H1 (cell line): ENCODE measurements at regions not wholly inside any gene's neighbourhood (a gene's known extent, or its start where the extent isn't known, plus 50 kb on each side); places are given as distances from the start of the nearest gene placed in this dataset.

Source experiments
- CTCF ChIA-PET: fragments of 300-600 bp; sonication (Branson Sonifier 250); formaldehyde crosslinking; loops from one replicate; lab custom pipeline; 2021; ENCODE audit not compliant: partially characterized antibody; lab: Charles Lee
- POLR2A ChIA-PET: fragments of 300-600 bp; sonication (Branson Sonifier 250); formaldehyde crosslinking; loops from one replicate; lab custom pipeline; 2021; ENCODE audit warnings: inconsistent platforms; ENCODE audit not compliant: partially characterized antibody; lab: Charles Lee
- DNase-seq, 2 experiments: peaks; one replicate each; pipeline versions ENCODE4 v3.0.0 to v3.0.0-alpha.2; 2010 to 2022; ENCODE audit warnings: low spot score in 2 of 2, low read depth in 1 of 2, mixed read lengths in 1 of 2
- FAIRE-seq: peaks from 2 replicates; lab custom pipeline; 2011; peaks lifted over from hg19 to GRCh38; lab: Jason Lieb, UNC
- H2AFZ ChIP-seq: 2 replicates; pipeline ENCODE4 v1.8.1; 2012; ENCODE audit warnings: low read length, inconsistent platforms
- H2AK5ac ChIP-seq: 2 replicates; pipeline ENCODE4 v1.6.1; 2013; ENCODE audit warnings: low read depth, low read length
- H2BK120ac ChIP-seq: replicated peaks from 2 replicates; pipeline ENCODE3; 2013; ENCODE audit warnings: low read depth, low read length, inconsistent platforms
- H2BK12ac ChIP-seq: 2 replicates; pipeline ENCODE4 v1.6.1; 2013; ENCODE audit warnings: low read depth, low read length
- H2BK15ac ChIP-seq: 2 replicates; pipeline ENCODE4 v1.6.1; 2013; ENCODE audit warnings: low read length
- H2BK20ac ChIP-seq: 2 replicates; pipeline ENCODE4 v1.6.1; 2013; ENCODE audit warnings: low read length
- H2BK5ac ChIP-seq: 2 replicates; pipeline ENCODE4 v1.6.1; 2013; ENCODE audit warnings: low read depth, low read length
- H3K14ac ChIP-seq: 2 replicates; pipeline ENCODE4 v1.6.1; 2013; ENCODE audit warnings: inconsistent platforms; ENCODE audit not compliant: insufficient read length
- H3K18ac ChIP-seq: 2 replicates; pipeline ENCODE4 v1.6.1; 2013; ENCODE audit warnings: low read length; ENCODE audit errors: extremely low read depth
- H3K23ac ChIP-seq: 2 replicates; pipeline ENCODE4 v1.6.1; 2013; ENCODE audit warnings: inconsistent platforms; ENCODE audit not compliant: insufficient read length
- H3K23me2 ChIP-seq: 2 replicates; pipeline ENCODE4 v1.6.1; 2013; ENCODE audit warnings: low read depth, low read length
- H3K27ac ChIP-seq: 2 replicates; pipeline ENCODE4 v1.6.1; 2011; ENCODE audit warnings: low read depth, low read length, inconsistent platforms
- H3K27me3 ChIP-seq, 4 experiments: replicated peaks in 1 of 4; 1 replicate in 1 of 4; 2 replicates in 3 of 4; pipeline versions ENCODE4 v1.6.1 to v1.8.1; 2011 to 2013; ENCODE audit warnings: low read length in 3 of 4, mild to moderate bottlenecking in 3 of 4, inconsistent platforms in 2 of 4, mixed read lengths in 2 of 4, moderate library complexity in 1 of 4; ENCODE audit not compliant: control insufficient read depth in 3 of 4, insufficient read depth in 3 of 4; ENCODE audit errors: extremely low read depth in 1 of 4
- H3K36me3 ChIP-seq, 4 experiments: 2 replicates each; pipeline versions ENCODE4 v1.6.1 to v1.8.1; 2011 to 2013; ENCODE audit warnings: mild to moderate bottlenecking in 4 of 4, low read length in 3 of 4, moderate library complexity in 2 of 4, control low read depth in 1 of 4, inconsistent platforms in 1 of 4; ENCODE audit not compliant: insufficient read depth in 4 of 4, control insufficient read depth in 2 of 4
- H3K4ac ChIP-seq: replicated peaks from 2 replicates; pipeline ENCODE3; 2013; ENCODE audit warnings: low read length, low read depth, mixed read lengths, inconsistent platforms; ENCODE audit not compliant: insufficient read length
- H3K4me1 ChIP-seq, 4 experiments: replicated peaks in 1 of 4; 1 replicate in 1 of 4; 2 replicates in 3 of 4; pipeline versions ENCODE4 v1.6.1 to v1.8.1; 2011 to 2013; ENCODE audit warnings: low read length in 3 of 4, inconsistent platforms in 2 of 4, mixed read lengths in 1 of 4; ENCODE audit not compliant: insufficient read depth in 4 of 4, control insufficient read depth in 3 of 4
- H3K4me2 ChIP-seq, 2 experiments: 2 replicates each; pipeline versions ENCODE4 v1.6.1 to v1.8.1; 2011 to 2013; ENCODE audit warnings: low read depth in 2 of 2, low read length in 2 of 2, control low read depth in 1 of 2, inconsistent platforms in 1 of 2, mild to moderate bottlenecking in 1 of 2; ENCODE audit not compliant: insufficient read depth in 1 of 2
- H3K4me3 ChIP-seq, 4 experiments: fragments of 200-600, 300-600 bp in 1 of 4; sonication (generic), shearing (Covaris generic), sonication (Bioruptor Twin) in 1 of 4; 2 replicates each; pipeline versions ENCODE4 v1.5.1 to v1.8.1; 2011 to 2016; ENCODE audit warnings: low read length in 4 of 4, low read depth in 3 of 4, control low read depth in 2 of 4, inconsistent platforms in 2 of 4, mild to moderate bottlenecking in 2 of 4, mixed read lengths in 1 of 4, moderate library complexity in 1 of 4; ENCODE audit not compliant: insufficient read depth in 2 of 4; ENCODE audit errors: extremely low read depth in 1 of 4
- H3K56ac ChIP-seq: replicated peaks from 2 replicates; pipeline ENCODE3; 2013; ENCODE audit warnings: low read depth, mild to moderate bottlenecking, mixed read lengths, low read length, inconsistent platforms; ENCODE audit not compliant: insufficient read length
- H3K79me1 ChIP-seq: 2 replicates; pipeline ENCODE4 v1.6.1; 2013; ENCODE audit warnings: low read depth, low read length, control low read depth
- H3K79me2 ChIP-seq, 2 experiments: 2 replicates each; pipeline versions ENCODE4 v1.6.1 to v1.8.1; 2012 to 2013; ENCODE audit warnings: low read length in 2 of 2, mild to moderate bottlenecking in 2 of 2, inconsistent platforms in 1 of 2; ENCODE audit not compliant: insufficient read depth in 2 of 2, control insufficient read depth in 1 of 2
- H3K9ac ChIP-seq, 4 experiments: replicated peaks in 1 of 4; 1 replicate in 1 of 4; 2 replicates in 3 of 4; pipeline versions ENCODE4 v1.6.1 to v1.8.1; 2011 to 2013; ENCODE audit warnings: low read depth in 3 of 4, low read length in 3 of 4, control low read depth in 2 of 4, mild to moderate bottlenecking in 2 of 4, moderate library complexity in 2 of 4, inconsistent platforms in 1 of 4; ENCODE audit errors: extremely low read depth in 1 of 4
- H3K9me3 ChIP-seq, 2 experiments: 2 replicates each; pipeline versions ENCODE4 v1.6.1 to v1.8.1; 2012 to 2013; ENCODE audit warnings: mild to moderate bottlenecking in 2 of 2, moderate library complexity in 2 of 2, control low read depth in 1 of 2, inconsistent platforms in 1 of 2, low read depth in 1 of 2, low read length in 1 of 2, mixed read lengths in 1 of 2; ENCODE audit not compliant: insufficient read depth in 2 of 2
- H4K20me1 ChIP-seq, 2 experiments: replicated peaks in 1 of 2; 2 replicates each; pipeline versions ENCODE3 to v1.8.1; 2011 to 2013; ENCODE audit warnings: inconsistent platforms in 2 of 2, low read length in 2 of 2, mild to moderate bottlenecking in 1 of 2; ENCODE audit not compliant: insufficient read depth in 2 of 2, control insufficient read depth in 1 of 2
- H4K5ac ChIP-seq: 2 replicates; pipeline ENCODE4 v1.6.1; 2013; ENCODE audit warnings: low read length, low read depth, mixed read lengths, inconsistent platforms; ENCODE audit not compliant: insufficient read length
- H4K8ac ChIP-seq: 2 replicates; pipeline ENCODE4 v1.8.0; 2013; ENCODE audit warnings: mild to moderate bottlenecking, moderate library complexity, low read length, inconsistent platforms; ENCODE audit not compliant: insufficient read depth; ENCODE audit errors: extremely low read depth
- H4K91ac ChIP-seq: replicated peaks from 2 replicates; pipeline ENCODE3; 2013; ENCODE audit warnings: low read length, mixed read lengths, inconsistent platforms; ENCODE audit not compliant: insufficient read length
- ATF3 ChIP-seq: IDR thresholded peaks from 2 replicates; pipeline ENCODE4 v1.6.1; 2011; ENCODE audit warnings: low read depth, mild to moderate bottlenecking, low read length; ENCODE audit not compliant: insufficient read depth
- CBX5 ChIP-seq: fragments of 300-800, 300-1000 bp; sonication (generic); IDR thresholded peaks from 2 replicates; pipeline ENCODE4 v1.7.1; 2016; ENCODE audit warnings: antibody characterized with exemption, low read length, low read depth
- CHD2 ChIP-seq: IDR thresholded peaks from 2 replicates; pipeline ENCODE4 v1.6.1; 2012; ENCODE audit warnings: low read length, improper control_type of control experiment
- EP300 ChIP-seq, 2 experiments: IDR thresholded peaks; 1 replicate in 1 of 2; 2 replicates in 1 of 2; pipeline ENCODE4 v1.6.1; 2011 to 2012; ENCODE audit warnings: low read depth in 2 of 2, low read length in 2 of 2, mild to moderate bottlenecking in 2 of 2, borderline replicate concordance in 1 of 2, inconsistent platforms in 1 of 2, moderate library complexity in 1 of 2
- EZH2 ChIP-seq: fragments of 200-600 bp; sonication (generic); IDR thresholded peaks from 2 replicates; pipeline ENCODE4 v1.7.1; 2012; ENCODE audit warnings: low read depth, mild to moderate bottlenecking, moderate library complexity, low read length, inconsistent platforms; ENCODE audit not compliant: severe bottlenecking
- GTF2F1 ChIP-seq: IDR thresholded peaks from 2 replicates; pipeline ENCODE4 v1.6.1; 2012; ENCODE audit warnings: low read depth, low read length, improper control_type of control experiment, borderline replicate concordance
- JUND ChIP-seq: IDR thresholded peaks from 2 replicates; pipeline ENCODE4 v1.6.1; 2011; ENCODE audit warnings: mild to moderate bottlenecking, improper control_type of control experiment, low read length
- MAFK ChIP-seq: IDR thresholded peaks from 2 replicates; pipeline ENCODE4 v1.6.1; 2012; ENCODE audit warnings: low read depth, mild to moderate bottlenecking, improper control_type of control experiment, low read length
- NRF1 ChIP-seq: IDR thresholded peaks from 2 replicates; pipeline ENCODE4 v1.6.1; 2011; ENCODE audit warnings: mild to moderate bottlenecking, low read depth, low read length, improper control_type of control experiment
- RAD21 ChIP-seq, 2 experiments: IDR thresholded peaks in 1 of 2; conservative IDR thresholded peaks in 1 of 2; 2 replicates each; pipeline ENCODE4 v1.6.1; 2011; ENCODE audit warnings: low read depth in 2 of 2, low read length in 2 of 2, improper control_type of control experiment in 1 of 2, inconsistent platforms in 1 of 2, mild to moderate bottlenecking in 1 of 2, moderate library complexity in 1 of 2
- RNF2 ChIP-seq: fragments of 200-900, 300-1000 bp; sonication (generic); IDR thresholded peaks from 2 replicates; pipeline ENCODE4 v1.7.1; 2016; ENCODE audit warnings: borderline replicate concordance, low read depth, mild to moderate bottlenecking, antibody characterized with exemption, low read length; ENCODE audit not compliant: poor library complexity, severe bottlenecking; ENCODE audit errors: missing control alignments
- SP1 ChIP-seq: IDR thresholded peaks from 2 replicates; pipeline ENCODE4 v1.6.1; 2011; ENCODE audit warnings: low read depth, low read length
- TBP ChIP-seq: IDR thresholded peaks from 2 replicates; pipeline ENCODE4 v1.6.1; 2011; ENCODE audit warnings: low read depth, low read length, improper control_type of control experiment
- YY1 ChIP-seq: IDR thresholded peaks from 2 replicates; pipeline ENCODE4 v1.6.1; 2011; ENCODE audit warnings: low read depth, mild to moderate bottlenecking, low read length
- WGBS, 2 experiments: shearing (Covaris generic) in 1 of 2; methylation state at CpG; one replicate each; pipeline versions ENCODE4 v1.1.6 to v1.1.7; 2013 to 2015; ENCODE audit warnings: low lambda C conversion rate in 2 of 2, mixed read lengths in 2 of 2, inconsistent platforms in 1 of 2, low coverage in 1 of 2, missing lambda C conversion rate in 1 of 2; ENCODE audit not compliant: insufficient replicate concordance in 2 of 2, insufficient coverage in 1 of 2, insufficient read length in 1 of 2; ENCODE audit errors: extremely low coverage in 1 of 2, missing lambda C conversion rate in 1 of 2; 5-methylcytosine and 5-hydroxymethylcytosine counted together

- Histone ChIP-seq H3K23ac (no peak overlapping the region), H3K18ac (no peak overlapping the region), H3K9ac (no peak overlapping the region), H4K91ac (no peak overlapping the region), H2BK120ac (no peak overlapping the region), H3K36me3 (no peaks in the 10 kb centered on the region), H3K4me2 (no peak overlapping the region), H4K20me1 (no peaks in the 10 kb centered on the region), H2BK20ac (no peak overlapping the region), H3K79me2 (no peaks in the 10 kb centered on the region), H2BK5ac (no peak overlapping the region), H3K4ac (no peak overlapping the region), H3K79me1 (no peaks in the 10 kb centered on the region), H2BK15ac (no peak overlapping the region), H4K5ac (no peak overlapping the region), H4K8ac (no peak overlapping the region), H2AK5ac (no peak overlapping the region), H3K27me3 (no peaks in the 10 kb centered on the region), H3K23me2 (no peaks in the 10 kb centered on the region), H3K9me3 (0 out of 4 replicates have a peak, but pooled peaks cover 0 to 4% of the 10 kb centered on the region in 2 experiments), H3K56ac (no peak overlapping the region), H2AFZ (no peak overlapping the region), H3K4me1 (no peaks in the 10 kb centered on the region), H3K14ac (no peak overlapping the region), H2BK12ac (no peak overlapping the region), H3K4me3 (no peak overlapping the region), H3K27ac (no peak overlapping the region)
- ChIA-PET POLR2A (no interaction called here), CTCF (no interaction called here)
- FAIRE-seq (no peak), DNase-seq (no peak)
- 94% methylated on average over 2 of the region's 2 CpGs; no CpG with 5 or more reads in 1 of the 2 experiments for WGBS, 2 experiments
- TF ChIP-seq JUND (no peak), GTF2F1 (no peak), TBP (no peak), EZH2 (no peak), YY1 (no peak), CHD2 (no peak), NRF1 (no peak), MAFK (no peak), RNF2 (no peak), CBX5 (no peak), ATF3 (no peak), SP1 (no peak), RAD21 (IDR thresholded peaks at IDR 0.05 in 1 of 2, conservative IDR thresholded peaks at IDR 0.05 in 1 of 2; ENCODE audit: low read depth in 2 of 2, low read length in 2 of 2) (no peak), EP300 (IDR thresholded peaks at IDR 0.05; ENCODE audit: borderline replicate concordance in 1 of 2, low read depth in 2 of 2, low read length in 2 of 2) (no peak)
Observed at GRCh38 chrX:45584717-45585116, 384.0 kb upstream of the DIPK2B start.
